Gastrocnemius medialis (tissue), 4 donors: ENCODE measurements at regions not wholly inside any gene's neighbourhood (a gene's known extent, or its start where the extent isn't known, plus 50 kb on each side); places are given as distances from the start of the nearest gene placed in this dataset.

Experiments used
- ATAC-seq, 2 donors: fragments of 150-250 bp; one replicate each; pipeline ENCODE4 v1.9.1; 2016
- DNase-seq, 2 donors: peaks; one replicate each; pipeline ENCODE4 v3.0.0-alpha.2; 2019
- H3K27ac ChIP-seq, 4 donors: fragments of 200-600 bp; sonication (generic); 1 replicate in 1 of 4; 2 replicates in 3 of 4; pipeline ENCODE4 v1.5.1; 2016 to 2018; ENCODE audit warnings: mild to moderate bottlenecking in 2 of 4, moderate library complexity in 1 of 4
- H3K27me3 ChIP-seq, 3 donors: fragments of 200-600 bp; sonication (generic) in 2 of 3; 1 replicate in 1 of 3; 2 replicates in 2 of 3; pipeline versions ENCODE4 v1.5.1 to v1.6.0; 2016 to 2019; ENCODE audit warnings: mild to moderate bottlenecking in 1 of 3, moderate library complexity in 1 of 3
- H3K36me3 ChIP-seq, 2 donors: fragments of 200-600 bp; sonication (generic) in 1 of 2; one replicate each; pipeline ENCODE4 v1.5.1; 2017 to 2018
- H3K4me1 ChIP-seq, 2 donors: fragments of 200-600 bp; sonication (generic) in 1 of 2; one replicate each; pipeline ENCODE4 v1.5.1; 2016 to 2017; ENCODE audit warnings: mild to moderate bottlenecking in 2 of 2
- H3K4me3 ChIP-seq, 4 donors: fragments of 200-600 bp; sonication (generic) in 3 of 4; 1 replicate in 1 of 4; 2 replicates in 3 of 4; pipeline ENCODE4 v1.5.1; 2016 to 2019; ENCODE audit warnings: mild to moderate bottlenecking in 2 of 4
- H3K9me3 ChIP-seq, 3 donors: fragments of 200-600 bp; sonication (generic) in 2 of 3; 1 replicate in 1 of 3; 2 replicates in 2 of 3; pipeline ENCODE4 v1.5.1; 2016 to 2019
- POLR2A ChIP-seq, 2 donors: fragments of 450-650 bp; IDR thresholded peaks; one replicate each; pipeline ENCODE4 v1.6.1; 2017; ENCODE audit warnings: antibody characterized with exemption in 2 of 2, mild to moderate bottlenecking in 2 of 2, moderate library complexity in 2 of 2
- in situ Hi-C, 4 donors: fragments of 200-750 bp; cut with MboI; loops; one replicate each; pipeline versions ENCODE4 v1.15.0 to v1.8.0; 2017; ENCODE audit warnings: low sequenced_read_pairs in 4 of 4
- intact Hi-C: fragments of 100-400 bp; cut with DNase I; formaldehyde crosslinking; loops from one replicate; pipeline ENCODE4 v1.15.1; 2023; ENCODE audit warnings: low total_unique reads
- TF ChIP-seq, protein P1 (sequence below), 5 experiments: fragments of 450-650 bp in 3 of 5; fragments of 200-600 bp in 2 of 5; sonication (generic) in 2 of 5; IDR thresholded peaks in 4 of 5; conservative IDR thresholded peaks in 1 of 5; 1 replicate in 4 of 5; 2 replicates in 1 of 5; pipeline ENCODE4 v1.5.1; 2016 to 2019; ENCODE audit warnings: antibody characterized with exemption in 5 of 5, mild to moderate bottlenecking in 3 of 5, moderate library complexity in 3 of 5

DNA sequence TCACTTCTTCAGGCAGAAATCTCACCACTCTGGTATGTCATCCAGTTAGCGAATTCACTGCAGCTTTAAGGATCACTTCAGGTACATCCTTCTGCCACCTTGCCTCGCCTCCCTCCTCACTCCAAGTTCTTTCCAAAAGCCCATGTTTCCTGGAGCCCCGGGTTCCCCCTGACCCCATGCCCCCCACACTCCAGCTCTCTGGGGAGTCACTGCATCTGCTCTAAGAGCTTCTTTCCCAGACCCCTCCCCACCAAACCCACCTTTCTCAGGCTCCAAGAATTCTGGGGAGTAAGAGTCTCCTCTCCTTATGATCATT lies 969.5 kb upstream of the ZNF722 start:
- intact Hi-C loops (no loop called here), in situ Hi-C loops (loop anchor here in 1 of 4 donors (25.0 kb wide), 1 partner anchor 108 kb away; no protein-coding TSS in a partner anchor)
- no peak for TF ChIP-seq POLR2A (IDR thresholded peaks at IDR 0.05)
- TF ChIP-seq, protein P1, sequence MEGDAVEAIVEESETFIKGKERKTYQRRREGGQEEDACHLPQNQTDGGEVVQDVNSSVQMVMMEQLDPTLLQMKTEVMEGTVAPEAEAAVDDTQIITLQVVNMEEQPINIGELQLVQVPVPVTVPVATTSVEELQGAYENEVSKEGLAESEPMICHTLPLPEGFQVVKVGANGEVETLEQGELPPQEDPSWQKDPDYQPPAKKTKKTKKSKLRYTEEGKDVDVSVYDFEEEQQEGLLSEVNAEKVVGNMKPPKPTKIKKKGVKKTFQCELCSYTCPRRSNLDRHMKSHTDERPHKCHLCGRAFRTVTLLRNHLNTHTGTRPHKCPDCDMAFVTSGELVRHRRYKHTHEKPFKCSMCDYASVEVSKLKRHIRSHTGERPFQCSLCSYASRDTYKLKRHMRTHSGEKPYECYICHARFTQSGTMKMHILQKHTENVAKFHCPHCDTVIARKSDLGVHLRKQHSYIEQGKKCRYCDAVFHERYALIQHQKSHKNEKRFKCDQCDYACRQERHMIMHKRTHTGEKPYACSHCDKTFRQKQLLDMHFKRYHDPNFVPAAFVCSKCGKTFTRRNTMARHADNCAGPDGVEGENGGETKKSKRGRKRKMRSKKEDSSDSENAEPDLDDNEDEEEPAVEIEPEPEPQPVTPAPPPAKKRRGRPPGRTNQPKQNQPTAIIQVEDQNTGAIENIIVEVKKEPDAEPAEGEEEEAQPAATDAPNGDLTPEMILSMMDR (IDR thresholded peaks at IDR 0.05 in 4 of 5, conservative IDR thresholded peaks at IDR 0.05 in 1 of 5): no peak
- Histone ChIP-seq H3K27ac (no peak overlapping the region), H3K4me3 (no peak overlapping the region), H3K36me3 (no peaks in the 10 kb centered on the region), H3K27me3 (no peaks in the 10 kb centered on the region), H3K4me1 (no peaks in the 10 kb centered on the region), H3K9me3 (no peaks in the 10 kb centered on the region)
- no peak for ATAC-seq
- no peak for DNase-seq

DNA sequence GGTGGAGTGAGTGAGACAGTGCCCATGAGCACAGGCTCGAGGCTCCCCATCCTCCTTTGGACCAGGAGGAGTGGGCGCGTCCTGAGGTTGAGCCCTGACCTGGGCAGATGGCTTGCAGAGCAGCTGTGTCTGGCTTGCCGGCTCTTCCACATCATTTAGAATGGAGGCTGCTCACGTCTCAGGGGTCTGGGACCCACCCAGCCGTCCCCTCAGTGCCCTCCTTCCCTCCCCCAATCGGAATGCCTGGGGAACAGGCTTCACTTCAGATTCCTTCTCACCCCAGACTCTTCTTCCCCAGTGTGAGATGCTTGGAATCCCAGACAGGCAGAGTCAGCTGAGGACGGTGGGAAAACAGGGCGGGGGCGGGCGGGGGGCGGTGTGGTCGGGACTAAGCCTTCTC lies 968.6 kb upstream of the ZNF722 start:
- in situ Hi-C loops: loop anchor here in 1 of 4 donors (25.0 kb wide), 1 partner anchor 107 kb away; no protein-coding TSS in a partner anchor
- H3K27me3 ChIP-seq: no peaks in the 10 kb centered on the region
- H3K4me3 ChIP-seq: no peak overlapping the region
- TF ChIP-seq POLR2A (IDR thresholded peaks at IDR 0.05): no peak
- TF ChIP-seq, protein P1 (IDR thresholded peaks at IDR 0.05 in 4 of 5, conservative IDR thresholded peaks at IDR 0.05 in 1 of 5): no peak
- no peak overlapping the region for H3K27ac ChIP-seq
- no peaks in the 10 kb centered on the region for H3K9me3 ChIP-seq
- no peak for ATAC-seq
- H3K4me1 ChIP-seq: no peaks in the 10 kb centered on the region
- H3K36me3 ChIP-seq: no peaks in the 10 kb centered on the region
- intact Hi-C loops: no loop called here
- no peak for DNase-seq

DNA sequence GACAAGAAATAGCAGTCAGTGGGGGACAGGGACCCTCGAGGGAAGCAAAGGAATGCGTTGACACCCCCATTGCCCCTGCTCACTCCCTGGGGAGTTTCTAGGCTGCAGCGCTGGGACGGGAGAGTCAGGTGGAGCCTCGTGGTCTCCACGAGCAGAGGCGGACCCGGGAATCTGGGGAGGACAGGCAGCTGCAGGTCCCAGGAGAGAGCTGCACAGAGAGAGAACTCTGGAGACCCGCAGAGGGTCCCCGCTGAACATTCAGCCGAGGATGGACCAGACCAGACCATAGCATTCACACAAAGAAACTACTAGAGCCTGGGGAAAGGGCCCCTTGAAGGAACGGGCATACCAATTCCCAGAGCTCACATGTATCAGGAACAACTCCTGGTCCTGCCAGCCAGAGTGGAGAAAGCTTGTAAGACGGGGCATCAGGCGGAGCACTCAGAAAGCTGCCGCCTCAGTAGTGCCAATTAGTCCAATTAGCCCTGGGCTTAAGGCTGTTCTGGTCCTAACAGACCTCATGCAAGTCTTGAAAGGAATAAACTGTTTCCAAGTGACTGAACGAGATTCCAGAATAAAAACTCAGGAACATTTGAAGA lies 966.7 kb upstream of the ZNF722 start:
- H3K4me3 ChIP-seq: no peak overlapping the region
- H3K9me3 ChIP-seq: no peaks in the 10 kb centered on the region
- intact Hi-C loops (no loop called here), in situ Hi-C loops (loop anchor here in 1 of 4 donors (25.0 kb wide), 1 partner anchor 105 kb away; no protein-coding TSS in a partner anchor)
- no peak for ATAC-seq
- H3K4me1 ChIP-seq: no peaks in the 10 kb centered on the region
- H3K27me3 ChIP-seq: no peaks in the 10 kb centered on the region
- TF ChIP-seq, protein P1 (IDR thresholded peaks at IDR 0.05 in 4 of 5, conservative IDR thresholded peaks at IDR 0.05 in 1 of 5): no peak
- H3K27ac ChIP-seq: no peak overlapping the region
- DNase-seq: no peak
- H3K36me3 ChIP-seq: no peaks in the 10 kb centered on the region

GRCh38 chr7:63037242-63037641 lies 961.4 kb upstream of the ZNF722 start:
- no peak for DNase-seq
- Histone ChIP-seq H3K27ac (no peak overlapping the region), H3K36me3 (no peaks in the 10 kb centered on the region), H3K9me3 (no peaks in the 10 kb centered on the region), H3K4me3 (no peak overlapping the region), H3K4me1 (no peaks in the 10 kb centered on the region), H3K27me3 (no peaks in the 10 kb centered on the region)
- intact Hi-C loops (no loop called here), in situ Hi-C loops (loop anchor here in 1 of 4 donors (25.0 kb wide), 1 partner anchor 100 kb away; no protein-coding TSS in a partner anchor)
- TF ChIP-seq POLR2A (IDR thresholded peaks at IDR 0.05): no peak
- TF ChIP-seq, protein P1 (IDR thresholded peaks at IDR 0.05 in 4 of 5, conservative IDR thresholded peaks at IDR 0.05 in 1 of 5): no peak
- no peak for ATAC-seq

DNA sequence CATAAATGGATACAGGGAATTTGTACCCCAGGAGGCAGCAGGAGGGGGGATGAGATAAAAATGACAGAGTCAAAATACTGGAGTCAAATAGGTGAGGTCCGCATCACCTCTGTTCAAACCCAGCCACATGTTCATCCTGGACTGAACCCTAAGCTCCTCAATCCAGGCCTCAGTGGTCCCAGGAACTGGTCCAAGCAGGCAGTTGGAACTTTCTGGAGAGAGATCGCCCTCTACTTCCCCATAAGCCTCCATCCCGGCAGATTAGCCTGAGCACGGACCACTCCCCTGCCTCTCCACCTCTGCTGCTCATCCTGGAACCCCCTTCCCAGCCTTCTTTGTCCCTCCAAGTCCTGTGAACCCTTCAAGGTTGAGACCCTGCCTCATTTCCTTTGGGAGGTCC lies 959.7 kb upstream of the ZNF722 start:
- H3K9me3 ChIP-seq: no peaks in the 10 kb centered on the region
- H3K4me1 ChIP-seq: no peaks in the 10 kb centered on the region
- ATAC-seq (no peak), DNase-seq (no peak)
- in situ Hi-C loops: loop anchor here in 1 of 4 donors (25.0 kb wide), 1 partner anchor 98 kb away; no protein-coding TSS in a partner anchor
- intact Hi-C loops: no loop called here
- no peaks in the 10 kb centered on the region for H3K36me3 ChIP-seq
- H3K4me3 ChIP-seq: no peak overlapping the region
- TF ChIP-seq, protein P1 (IDR thresholded peaks at IDR 0.05 in 4 of 5, conservative IDR thresholded peaks at IDR 0.05 in 1 of 5): no peak
- no peak for TF ChIP-seq POLR2A (IDR thresholded peaks at IDR 0.05)
- H3K27ac ChIP-seq: no peak overlapping the region
- no peaks in the 10 kb centered on the region for H3K27me3 ChIP-seq
